ENCODE measurements at regions not wholly inside any gene's neighbourhood (a gene's known extent, or its start where the extent isn't known, plus 50 kb on each side); places are given as distances from the start of the nearest gene placed in this dataset.

DNA sequence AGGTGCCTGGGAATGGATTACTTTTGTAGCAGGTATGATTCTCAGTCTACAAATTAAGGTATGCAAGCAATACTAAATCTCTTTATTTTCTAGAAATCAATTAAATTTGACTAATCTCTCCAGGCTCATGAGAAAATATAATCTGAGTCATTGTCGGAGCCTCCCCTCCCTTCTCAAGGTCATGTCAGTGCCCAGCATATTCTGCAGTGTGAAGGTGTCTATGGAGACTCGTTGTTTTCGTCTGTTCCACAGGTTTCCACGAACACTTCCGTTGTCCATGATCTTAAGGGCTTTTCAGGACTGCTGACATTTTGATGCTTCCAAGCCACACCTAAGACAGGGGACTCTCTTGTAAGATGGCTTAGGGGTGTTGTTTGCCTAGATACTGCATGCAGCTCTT, 56.6 kb upstream of the SCOC start:
- DNase-seq, result no peak

DNA sequence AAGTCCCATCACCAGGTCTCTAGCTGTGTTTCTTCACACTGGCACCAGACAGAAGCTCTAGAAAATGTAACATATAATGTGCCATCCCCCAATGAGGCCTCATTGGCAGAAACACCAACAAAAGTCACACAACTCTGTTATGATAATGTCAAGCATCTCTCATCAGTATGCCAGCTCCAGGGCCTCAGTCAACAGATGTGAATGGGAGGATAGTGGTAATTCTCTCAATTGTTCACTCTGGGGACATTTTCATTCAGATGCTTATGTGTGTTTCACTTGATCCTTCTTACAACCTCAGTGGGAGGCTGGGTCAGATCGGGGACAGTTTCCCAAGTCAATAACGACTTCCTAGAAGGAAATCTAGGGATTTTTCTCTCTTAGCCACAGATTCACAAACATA, 57.5 kb upstream of the SCOC start:
- no peak for DNase-seq

DNA sequence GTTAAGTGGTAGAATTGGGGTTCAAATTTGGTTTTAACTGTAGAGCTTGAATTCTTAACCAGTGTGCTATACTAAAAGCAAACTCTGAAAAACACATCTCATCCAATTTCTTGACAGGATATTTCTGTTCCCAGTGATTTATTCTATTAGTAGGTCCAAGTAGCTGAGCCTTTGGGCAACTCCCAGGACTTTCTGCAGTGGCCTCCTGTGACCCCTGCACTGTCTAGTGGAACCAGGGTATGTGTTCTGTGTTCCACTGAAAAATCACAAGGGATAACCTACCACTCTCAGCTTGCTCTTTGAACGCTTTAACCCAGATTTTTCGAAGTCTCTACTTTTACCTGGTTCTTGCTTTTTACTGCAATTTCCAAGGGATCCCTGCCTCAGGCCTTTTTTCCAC, 58.0 kb upstream of the SCOC start:
- DNase-seq, result no peak

DNA sequence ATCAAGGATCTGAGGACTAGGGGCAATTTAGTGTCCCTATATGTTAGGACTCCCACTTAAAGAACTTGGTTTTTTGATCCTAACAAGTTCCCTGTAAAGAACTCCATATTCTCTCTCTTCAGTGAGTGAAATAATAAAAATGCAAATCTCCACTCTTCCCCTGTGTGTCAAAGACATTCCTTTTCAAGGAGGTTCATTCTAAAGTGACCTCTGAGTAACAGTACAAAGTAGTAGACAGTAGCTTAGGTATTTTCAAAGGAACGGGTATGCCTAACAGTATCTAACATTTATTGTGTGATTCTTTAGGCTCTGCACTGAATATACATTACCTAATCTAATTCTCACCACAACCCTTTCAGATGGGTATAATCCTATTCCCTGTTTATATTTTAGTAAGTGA, 58.4 kb upstream of the SCOC start:
- no peak for DNase-seq

DNA sequence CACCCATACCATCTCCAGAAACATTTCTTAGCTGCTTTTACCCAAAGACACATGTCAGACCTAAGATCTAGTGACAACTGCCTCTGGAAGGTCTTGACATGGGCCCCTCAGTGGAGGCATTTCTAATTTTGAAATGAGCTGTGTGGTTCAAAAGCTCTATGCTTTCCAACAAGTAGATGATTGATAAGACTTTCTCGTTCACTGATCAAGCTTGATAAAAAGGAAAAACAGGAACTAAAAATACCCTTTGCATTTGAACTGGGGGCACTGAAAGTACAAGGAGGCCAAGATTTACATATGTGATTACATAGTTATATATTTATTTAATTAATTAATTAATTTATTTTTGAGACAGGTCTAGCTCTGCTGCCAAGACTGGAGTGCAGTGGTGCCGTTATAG, 61.3 kb upstream of the SCOC start:
- DNase-seq, result no peak

DNA sequence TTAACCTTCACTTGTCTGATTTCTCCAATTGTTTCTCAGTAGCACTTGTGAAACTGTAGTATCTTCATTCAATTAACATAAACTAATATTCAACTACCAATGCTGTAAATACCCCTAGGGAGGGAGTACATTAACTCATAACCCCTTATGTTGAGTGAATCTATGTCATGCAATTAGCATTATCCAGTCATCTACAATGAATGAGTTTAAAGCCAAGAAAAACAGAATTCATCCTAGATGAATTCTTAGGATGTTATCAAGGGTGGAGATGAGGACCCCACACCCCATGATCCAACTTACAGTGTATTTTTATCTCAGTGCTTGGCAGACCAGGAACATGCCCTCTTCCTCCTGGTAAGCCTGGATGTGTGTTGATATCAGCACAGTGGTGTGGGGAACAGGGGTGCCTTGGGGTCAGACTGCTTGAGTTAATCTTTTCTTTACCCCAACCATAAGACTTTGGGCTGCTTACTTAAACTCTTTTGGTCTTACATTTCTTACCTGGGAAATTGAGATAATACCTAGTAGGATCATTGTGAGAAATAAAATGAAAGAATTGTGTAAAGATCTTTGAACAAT, 62.1 kb upstream of the SCOC start:
- DNase-seq, result no peak

DNA sequence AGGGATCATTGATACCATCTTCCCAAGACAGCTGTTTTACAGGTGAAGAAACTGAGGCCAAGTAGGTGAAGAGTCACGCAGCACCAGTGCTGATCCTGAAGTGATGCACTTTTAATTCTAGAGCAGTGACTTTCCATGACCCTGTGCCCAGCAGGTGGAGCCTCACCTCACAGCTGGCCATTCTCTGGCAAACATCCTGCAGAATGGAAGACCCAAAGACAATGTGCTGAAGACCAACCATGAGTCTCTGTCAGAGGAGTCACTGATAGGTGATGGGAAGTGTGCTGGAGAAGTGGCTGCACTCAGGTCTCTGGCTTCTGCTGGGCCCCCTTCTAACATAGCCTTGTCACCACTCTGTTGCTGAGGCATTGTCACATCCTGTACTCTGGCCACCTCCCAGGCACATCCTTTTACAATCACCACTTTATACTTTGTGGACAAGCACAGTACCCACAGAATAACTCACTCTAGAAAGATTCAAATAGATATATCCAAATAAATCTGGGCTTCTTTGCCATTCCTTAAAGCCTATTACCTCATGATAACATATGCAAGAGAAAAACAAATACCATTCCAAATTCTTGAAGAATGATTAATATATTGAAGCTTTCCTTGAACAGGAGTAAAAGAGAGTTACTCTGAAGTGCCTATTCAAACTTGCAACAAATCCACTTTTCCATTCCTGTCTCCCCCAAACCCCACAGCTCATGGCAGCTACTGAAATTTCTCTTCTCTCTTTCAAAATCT, 64.1 kb upstream of the SCOC start:
- DNase-seq, result no peak

DNA sequence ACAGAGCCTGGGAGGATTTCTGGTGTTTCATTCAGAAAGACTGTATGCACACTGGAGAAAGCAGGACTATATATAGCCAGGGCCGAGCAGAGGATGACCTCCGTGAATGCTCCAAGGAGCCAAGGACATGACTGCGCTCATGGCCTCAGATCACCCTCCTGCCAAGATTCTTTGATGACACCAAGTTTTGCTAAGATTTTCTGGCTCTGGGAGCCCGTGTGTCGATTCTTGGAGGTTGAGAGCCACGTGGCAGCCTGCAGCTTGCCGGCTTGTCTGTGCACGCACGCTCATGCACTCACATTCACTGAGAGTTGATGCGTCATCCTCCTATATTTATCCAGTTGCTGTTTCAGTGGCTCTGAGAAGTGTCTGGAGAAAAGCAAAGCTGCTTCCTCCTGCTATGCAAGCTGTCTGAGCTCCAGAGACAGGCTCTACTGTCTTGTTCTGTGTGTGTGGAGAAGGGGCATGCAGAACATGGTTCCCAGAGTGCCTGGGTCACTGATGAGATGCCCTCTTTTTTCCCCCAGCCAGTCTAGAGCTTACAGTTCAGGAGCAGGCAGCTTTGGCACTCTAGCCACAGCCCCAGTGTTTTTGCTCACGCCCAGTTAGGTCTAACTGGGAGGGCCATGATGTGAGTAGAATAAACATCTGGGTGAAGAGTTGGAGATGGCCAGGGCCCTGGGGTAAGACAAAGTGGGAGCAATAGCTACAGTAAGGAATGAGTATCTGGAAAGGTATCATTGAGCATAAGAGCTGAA, 64.9 kb upstream of the SCOC start:
- DNase-seq, result no peak

DNA sequence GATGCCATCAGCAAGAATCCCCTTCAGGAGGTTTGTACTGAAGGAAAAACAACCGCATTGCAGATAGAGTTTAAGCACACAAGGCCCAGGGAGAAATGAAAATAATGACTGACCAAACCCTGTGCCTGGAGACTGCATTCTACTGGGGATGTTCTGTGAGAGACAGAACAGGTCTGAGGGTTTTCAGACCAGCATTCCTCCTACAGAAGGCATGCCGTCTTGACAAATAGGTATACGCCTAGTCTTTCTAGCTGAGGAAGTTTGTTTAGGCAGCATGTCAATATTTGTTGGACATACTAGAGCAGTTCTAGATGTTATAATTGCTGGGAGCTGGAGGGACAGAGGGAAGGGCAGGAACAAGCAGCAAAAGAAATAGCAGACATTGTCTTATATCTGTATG, 68.4 kb upstream of the SCOC start:
- no peak for DNase-seq

DNA sequence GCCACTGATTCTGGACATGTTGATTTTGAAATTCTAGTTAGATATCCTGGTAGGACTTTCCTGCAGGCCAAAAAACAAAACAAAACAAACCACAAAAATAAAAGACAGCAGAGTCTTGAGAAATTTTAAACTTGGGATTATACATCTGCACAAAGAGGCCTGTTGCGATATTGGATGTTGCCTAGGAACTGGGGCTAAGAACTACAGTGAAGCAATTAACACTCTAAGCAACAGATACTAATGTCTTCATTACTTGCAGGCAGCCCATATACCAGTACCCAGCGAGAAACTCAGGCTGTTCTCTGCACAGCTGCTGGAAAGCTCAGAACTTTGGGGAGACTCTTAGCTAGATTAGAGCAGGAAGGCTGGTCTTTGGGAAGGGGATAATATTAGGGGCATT, 69.1 kb upstream of the SCOC start:
- no peak for DNase-seq

DNA sequence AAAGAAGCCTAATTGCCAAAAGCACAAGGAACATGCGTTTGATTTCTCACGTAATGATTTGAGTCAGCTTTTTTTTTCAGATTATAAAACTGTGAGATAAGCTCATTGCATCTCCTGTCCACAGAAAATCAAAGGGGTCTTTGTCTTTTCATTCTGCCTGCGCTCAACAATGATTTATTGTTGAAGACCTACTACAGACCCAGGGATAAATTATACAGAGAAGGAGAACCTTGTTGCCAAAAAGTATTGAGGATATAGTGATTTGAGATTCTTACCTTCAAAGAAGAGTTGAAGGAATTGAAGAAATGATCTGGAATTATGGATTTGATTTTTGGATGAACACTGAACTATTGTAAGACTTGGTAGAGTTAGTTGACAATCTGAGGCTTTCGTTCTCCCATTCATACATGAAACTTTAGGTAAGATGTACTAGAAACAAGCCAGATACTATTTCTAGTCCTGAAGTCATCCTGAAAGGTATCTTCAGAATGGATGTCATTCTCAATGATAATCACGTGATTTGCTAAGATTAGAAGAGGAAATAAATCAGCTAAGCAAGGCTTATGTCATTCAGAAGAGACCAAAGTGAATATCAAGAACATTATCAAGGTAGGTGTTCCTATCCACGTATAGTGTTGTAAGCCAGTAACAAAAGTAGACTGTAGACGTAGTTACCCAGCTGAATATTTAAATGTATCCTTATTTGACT, 71.1 kb upstream of the SCOC start:
- no peak for DNase-seq

DNA sequence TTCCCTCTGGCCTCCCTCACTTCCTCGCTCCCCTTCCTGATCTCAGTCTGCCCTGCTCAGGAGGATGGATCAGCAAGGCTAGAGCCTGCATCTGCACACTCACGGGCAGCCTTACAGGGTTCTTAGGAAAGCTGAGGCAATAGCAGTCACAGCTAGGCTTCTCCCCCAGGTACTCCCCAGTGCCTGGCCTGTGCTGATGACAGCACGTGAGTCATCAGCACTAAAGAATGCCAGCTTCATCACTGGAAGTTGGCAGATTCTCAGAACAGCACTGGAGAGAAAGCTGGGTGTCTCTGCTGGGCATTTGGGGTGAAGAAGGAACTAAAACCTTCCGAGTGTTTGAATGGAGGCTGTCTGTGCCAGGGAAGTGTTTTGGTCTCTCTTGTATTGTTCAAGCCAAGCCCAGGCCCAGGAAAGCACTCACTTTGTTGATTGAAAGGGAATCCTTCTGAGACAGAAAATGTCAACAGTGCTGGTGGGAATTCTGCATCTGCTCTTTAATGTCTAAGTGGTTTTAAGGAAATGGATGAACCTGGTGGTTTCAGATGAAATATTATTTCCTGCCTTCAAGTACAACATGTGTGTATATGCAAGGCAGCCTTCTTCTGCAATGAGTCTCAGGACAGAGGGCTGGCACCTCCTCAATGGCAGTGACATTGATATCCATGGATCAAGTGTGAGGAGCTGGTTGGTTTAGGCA, 73.0 kb upstream of the SCOC start:
- DNase-seq, result peak; percentile 18 to 22

DNA sequence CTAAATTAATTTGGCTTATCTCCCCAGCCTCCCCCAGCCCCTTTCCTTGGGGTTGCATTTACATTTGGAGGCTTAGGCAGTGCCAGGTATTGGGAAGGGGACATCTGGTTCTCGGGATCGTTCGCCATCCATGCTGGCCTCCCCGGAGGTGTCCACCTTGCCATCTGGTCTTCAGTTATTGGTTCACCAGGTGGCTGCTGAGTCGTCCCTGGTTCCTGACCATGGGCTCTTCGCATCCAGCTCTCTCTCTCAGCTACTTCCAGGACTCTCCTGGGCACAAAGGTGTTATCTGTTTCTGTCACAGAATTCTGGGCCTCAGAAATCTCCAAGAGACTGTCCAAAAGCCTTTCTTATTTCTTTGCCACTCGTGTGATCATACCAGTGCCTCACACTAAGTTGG, 75.4 kb upstream of the SCOC start:
- DNase-seq, result no peak

DNA sequence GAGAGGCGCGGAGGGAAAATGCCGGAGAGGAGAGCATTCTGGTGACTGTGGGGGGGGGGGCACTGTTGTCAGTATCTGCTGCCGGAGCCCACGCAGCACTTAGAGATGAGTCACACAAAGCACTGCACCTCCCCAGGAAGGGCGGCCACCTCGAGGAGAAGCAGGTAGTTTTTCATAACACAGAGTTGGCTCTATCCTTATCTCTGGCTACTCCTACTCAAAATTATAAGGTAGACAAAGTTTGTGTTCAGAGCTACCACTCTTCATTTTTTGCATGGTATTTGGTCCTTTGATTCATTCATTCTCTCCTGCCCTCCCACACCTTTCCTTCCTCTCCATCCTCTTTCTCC, 76.2 kb upstream of the SCOC start:
- peak in 1 of 2 experiments; percentile 16 for DNase-seq

DNA sequence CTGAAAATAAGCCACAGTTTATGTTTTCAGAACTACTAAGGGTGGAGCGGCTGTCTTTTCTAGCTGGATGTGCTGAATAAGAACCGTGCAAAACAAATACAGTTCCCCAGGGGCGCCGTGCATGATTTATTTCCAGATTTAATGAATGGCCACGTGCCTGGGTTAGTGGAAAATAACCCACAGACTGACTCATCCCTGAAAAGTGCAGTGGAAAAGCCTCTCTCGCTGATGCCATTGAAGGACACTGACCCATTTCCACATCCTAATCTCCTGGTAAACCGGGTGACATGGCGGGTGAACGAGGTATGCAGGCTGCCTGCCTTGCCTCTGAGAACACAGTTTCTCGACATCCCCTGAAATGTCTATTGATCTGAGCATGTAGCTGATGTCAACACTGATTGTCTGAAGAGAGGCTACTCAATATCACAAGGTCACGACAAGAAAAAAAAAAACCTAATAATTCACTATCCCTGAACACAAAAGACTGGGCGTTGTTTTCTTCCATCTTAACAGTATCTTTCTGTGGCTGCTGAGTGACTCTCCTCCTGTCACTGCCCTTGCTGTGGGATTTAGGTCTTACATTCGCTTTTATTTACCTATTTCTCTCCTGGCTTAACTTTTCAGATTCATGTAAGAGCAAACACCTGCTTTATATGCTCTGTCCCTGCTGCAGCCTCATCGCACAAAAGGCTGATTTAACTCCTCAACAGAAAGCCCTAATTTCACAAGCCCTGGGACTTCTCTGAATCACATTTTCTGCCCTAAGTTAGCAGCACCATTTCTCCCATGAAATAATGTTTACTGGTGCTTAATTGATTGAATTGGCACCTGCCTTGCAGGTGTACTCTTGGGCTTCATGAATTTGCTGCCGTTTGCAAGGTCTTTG, 76.9 kb upstream of the SCOC start:
- DNase-seq, result no peak

DNA sequence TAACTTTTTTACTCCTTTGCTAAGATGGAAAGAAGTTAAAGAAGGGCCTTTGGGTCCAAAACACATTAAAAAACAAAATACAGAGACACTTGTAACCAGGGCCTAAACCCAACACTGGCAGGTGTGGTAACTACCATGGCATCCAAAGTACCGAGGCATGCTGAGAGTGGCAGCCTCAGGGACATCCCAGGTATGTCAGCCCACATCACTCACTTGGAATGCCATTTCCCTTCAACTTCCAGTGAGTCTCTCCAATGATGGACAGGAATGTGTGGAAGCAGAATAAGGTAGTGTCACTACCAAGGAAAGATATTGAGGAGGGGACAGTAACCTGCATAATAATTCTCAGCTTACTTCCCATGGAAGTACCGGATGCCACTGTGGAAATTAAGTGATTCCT, 79.5 kb upstream of the SCOC start:
- no peak for DNase-seq

DNA sequence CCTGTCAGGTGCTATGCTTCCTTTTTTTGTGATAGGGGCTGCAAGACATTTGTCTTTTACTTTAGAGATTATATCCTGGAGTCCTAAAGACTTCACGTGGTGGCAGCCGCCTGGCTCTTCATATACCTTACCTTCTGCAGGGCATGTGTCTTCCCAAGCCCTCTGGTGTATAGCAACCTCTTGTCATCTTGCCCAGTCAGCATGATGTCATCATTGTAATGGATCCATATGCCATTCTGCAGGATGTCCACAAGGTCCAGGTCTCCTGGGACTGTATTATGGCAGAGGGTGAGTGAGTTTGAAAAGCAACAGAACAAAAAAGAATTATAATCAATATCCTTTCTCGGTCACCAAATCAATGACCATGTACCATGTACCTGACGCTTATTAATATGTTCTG, 82.2 kb upstream of the SCOC start:
- DNase-seq, result no peak

DNA sequence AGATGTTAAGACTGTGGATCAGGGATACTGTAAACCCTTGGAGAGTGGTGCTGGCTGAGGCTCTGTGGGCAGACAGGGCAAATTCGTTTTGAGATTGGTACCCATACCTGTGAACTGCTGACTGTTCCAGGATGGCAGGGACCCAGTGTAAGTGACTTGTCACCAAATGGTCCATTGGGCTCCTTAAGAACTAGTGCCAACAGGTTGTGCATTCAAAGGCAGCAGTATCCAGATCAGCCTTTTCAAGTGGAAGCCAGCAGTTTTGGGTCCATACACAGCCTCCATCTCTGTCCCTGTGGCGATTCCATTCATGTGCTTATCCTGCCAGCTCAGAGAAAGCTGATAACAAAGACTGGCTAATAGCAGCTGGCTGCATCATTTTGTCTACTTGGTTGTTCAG, 84.0 kb upstream of the SCOC start:
- DNase-seq, result no peak

DNA sequence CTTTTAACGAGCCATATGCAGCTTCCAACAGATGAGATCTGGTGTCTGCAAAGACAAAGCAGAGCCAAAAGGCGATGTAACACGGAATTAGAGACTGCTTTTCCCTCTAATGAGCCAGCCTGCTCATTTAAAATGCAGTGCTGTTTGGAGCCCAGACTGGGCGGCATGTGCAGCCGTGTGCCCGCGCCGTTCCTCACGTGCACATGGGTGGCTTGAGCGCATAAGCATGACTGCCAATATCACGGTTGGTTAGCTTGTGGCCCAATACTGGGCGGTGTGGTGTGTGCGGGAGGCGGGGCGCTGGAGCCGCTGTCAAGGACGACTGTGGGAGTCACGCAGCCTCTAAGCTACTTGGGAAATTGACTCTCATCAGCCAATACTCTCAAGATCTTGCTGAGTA, 87.0 kb upstream of the SCOC start:
- no peak for DNase-seq

DNA sequence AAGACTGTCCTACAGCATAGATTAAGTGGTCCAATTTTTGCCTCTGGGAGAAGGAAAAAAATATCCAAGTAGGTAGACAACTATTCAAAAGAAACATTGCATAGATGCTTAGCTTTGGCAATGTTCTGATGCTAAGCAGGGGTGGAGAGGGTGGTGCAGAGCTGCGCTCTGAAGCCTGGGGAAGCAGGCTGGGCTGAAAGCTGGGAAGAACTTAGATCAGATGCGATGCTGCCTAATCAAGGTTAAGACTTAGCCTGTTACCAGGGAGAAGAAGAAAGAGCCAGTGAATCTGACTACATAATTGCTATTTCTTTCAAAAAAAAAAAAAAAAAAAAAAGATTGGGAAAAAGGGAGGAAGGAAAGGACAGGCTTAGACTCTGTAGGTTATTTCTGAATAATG, 89.0 kb upstream of the SCOC start:
- DNase-seq, result no peak

DNA sequence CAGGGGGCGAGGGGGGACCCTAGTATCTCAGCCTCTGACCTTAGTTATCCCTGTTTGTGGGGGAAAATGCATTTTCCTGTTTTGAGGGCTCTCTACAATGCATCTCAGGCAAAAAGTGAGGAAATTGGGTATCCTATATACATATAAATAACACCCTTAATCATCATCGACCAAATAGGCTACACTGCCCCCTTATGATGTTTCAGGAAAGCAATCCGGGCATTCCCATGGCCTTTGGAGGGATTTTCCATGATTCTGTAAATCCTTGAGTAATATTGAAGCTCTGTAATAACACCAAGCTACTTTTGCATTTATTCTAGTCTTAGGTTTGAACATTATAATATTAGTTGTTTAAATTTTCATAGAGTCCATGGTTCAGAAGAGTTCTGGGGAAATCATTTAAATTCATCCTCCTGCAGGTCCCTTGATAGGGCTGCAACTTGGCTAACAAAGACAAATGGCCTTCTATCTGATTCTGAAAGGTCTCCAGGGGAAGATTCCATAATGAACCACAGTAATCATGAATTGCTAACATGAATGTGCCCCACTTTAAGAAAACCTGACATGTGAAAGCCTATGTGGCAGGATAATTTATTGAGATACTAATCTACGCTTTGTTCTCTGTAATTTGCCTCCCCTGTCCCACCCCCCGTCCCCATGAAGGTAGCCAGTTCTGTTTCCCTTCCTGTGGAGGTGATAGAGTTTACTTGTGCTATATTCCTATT, 91.5 kb upstream of the SCOC start:
- no peak for DNase-seq

DNA sequence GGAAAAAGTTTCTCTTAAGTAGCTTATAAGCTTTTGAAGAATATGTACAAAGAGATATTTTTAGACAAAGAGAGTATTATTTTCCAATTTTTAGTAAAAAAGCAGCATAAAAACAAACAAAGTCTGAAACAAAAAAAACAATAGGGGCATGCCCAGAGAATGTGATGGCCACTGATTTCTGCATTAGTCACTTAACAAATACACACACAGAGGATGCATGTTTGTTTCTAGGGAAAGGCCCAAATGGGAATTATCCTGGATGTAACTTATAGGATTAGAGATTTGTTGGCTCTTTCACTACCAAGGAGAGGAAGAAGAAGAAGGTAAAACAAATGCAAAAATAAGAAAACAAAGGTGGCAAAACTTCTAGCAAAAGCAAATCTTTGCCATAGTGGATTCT, 95.9 kb upstream of the SCOC start:
- no peak for DNase-seq
